Medulla oblongata (tissue), 1 donor: ENCODE measurements at regions not wholly inside any gene's neighbourhood (a gene's known extent, or its start where the extent isn't known, plus 50 kb on each side); places are given as distances from the start of the nearest gene placed in this dataset.
A peak's percentile ranks its signal among the peaks of the same experiment; 100 is the strongest.

Experiments used
- DNase-seq: peaks from one replicate; pipeline ENCODE4 v3.0.0-alpha.2; 2015; ENCODE audit errors: extremely low spot score

- DNase-seq, result no peak
Measured at GRCh38 chr5:175765858-175766257, 105.5 kb upstream of the CPLX2 start.

GRCh38 chr5:175766963-175767362 lies 104.4 kb upstream of the CPLX2 start:
- DNase-seq, result no peak

GRCh38 chr5:175772747-175773533 lies 98.4 kb upstream of the CPLX2 start:
- DNase-seq, result no peak

- DNase-seq, result no peak
Measured at GRCh38 chr5:175773534-175774070, 97.8 kb upstream of the CPLX2 start.

- no peak for DNase-seq
Measured at GRCh38 chr5:175775416-175775815, 96.0 kb upstream of the CPLX2 start.

GRCh38 chr5:175778951-175779503 lies 92.4 kb upstream of the CPLX2 start:
- DNase-seq, result peak; percentile 12

GRCh38 chr5:175783739-175784138 lies 87.6 kb upstream of the CPLX2 start:
- no peak for DNase-seq

- no peak for DNase-seq
Measured at GRCh38 chr5:175784230-175784629, 87.1 kb upstream of the CPLX2 start.

GRCh38 chr5:175785681-175786080 lies 85.7 kb upstream of the CPLX2 start:
- no peak for DNase-seq

GRCh38 chr5:175788155-175788787 lies 83.1 kb upstream of the CPLX2 start:
- no peak for DNase-seq

GRCh38 chr5:175789670-175790069 lies 81.7 kb upstream of the CPLX2 start:
- DNase-seq, result no peak

GRCh38 chr5:175790796-175791195 lies 80.6 kb upstream of the CPLX2 start:
- DNase-seq, result no peak

- DNase-seq, result no peak
Measured at GRCh38 chr5:175795959-175796358, 75.4 kb upstream of the CPLX2 start.

GRCh38 chr5:175796536-175797499 lies 74.6 kb upstream of the CPLX2 start:
- DNase-seq, result peak; percentile 66

GRCh38 chr5:175797521-175798038 lies 73.8 kb upstream of the CPLX2 start:
- DNase-seq, result no peak

- DNase-seq, result no peak
Measured at GRCh38 chr5:175798626-175799025, 72.8 kb upstream of the CPLX2 start.

GRCh38 chr5:175800656-175801081 lies 70.7 kb upstream of the CPLX2 start:
- no peak for DNase-seq

- DNase-seq, result no peak
Measured at GRCh38 chr5:175802361-175802760, 69.0 kb upstream of the CPLX2 start.

GRCh38 chr5:175803254-175803653 lies 68.1 kb upstream of the CPLX2 start:
- DNase-seq, result no peak

- no peak for DNase-seq
Measured at GRCh38 chr5:175803736-175804454, 67.5 kb upstream of the CPLX2 start.
